ENCODE measurements at regions not wholly inside any gene's neighbourhood (a gene's known extent, or its start where the extent isn't known, plus 50 kb on each side); places are given as distances from the start of the nearest gene placed in this dataset.

DNA sequence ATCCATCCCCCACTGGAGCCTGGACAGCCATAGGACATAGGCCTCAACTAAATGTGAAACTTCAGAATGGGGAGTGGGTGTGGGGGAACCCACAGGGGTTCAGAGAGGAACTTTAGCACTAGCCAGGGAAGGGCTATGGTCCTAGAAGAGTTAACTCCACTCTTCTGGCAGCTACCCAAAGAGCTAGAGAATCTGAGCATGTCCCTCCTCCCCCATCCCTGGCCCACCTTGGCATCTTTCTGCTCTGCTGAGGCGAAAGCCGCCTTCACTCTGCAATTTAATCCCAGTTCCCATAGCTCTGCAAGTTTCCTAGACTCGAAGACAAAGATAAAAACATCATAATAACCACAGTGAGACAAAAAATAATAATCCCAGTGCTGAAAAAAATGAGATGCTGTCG lies 214.7 kb upstream of the RTL1 start:
- Histone ChIP-seq H3K4me1 (ENCODE audit: control insufficient read depth, extremely low read depth, insufficient read depth, low read length) (peaks cover 8% of the 10 kb centered on the region), H3K9ac (replicated peaks; ENCODE audit: extremely low read depth, insufficient read depth, low read length) (no peak overlapping the region), H3K27ac (ENCODE audit: insufficient read depth, low read depth, low read length) (no peak overlapping the region), H4K20me1 (replicated peaks; ENCODE audit: control insufficient read depth, extremely low read depth, insufficient read depth, low read length) (no peaks in the 10 kb centered on the region), H3K79me2 (ENCODE audit: control insufficient read depth, insufficient read depth, low read length) (no peaks in the 10 kb centered on the region), H3K9me3 (replicated peaks; ENCODE audit: control insufficient read depth, insufficient read depth, low read length) (no peaks in the 10 kb centered on the region), H3K4me3 (replicated peaks in 1 of 3; ENCODE audit: insufficient read depth in 1 of 3, low read depth in 1 of 3, low read length in 3 of 3) (no peak overlapping the region), H3K27me3 (ENCODE audit: control insufficient read depth in 2 of 2, insufficient read depth in 2 of 2, low read length in 2 of 2) (no peaks in the 10 kb centered on the region), H3K9me1 (replicated peaks; ENCODE audit: control insufficient read depth, extremely low read depth, insufficient read depth, low read length) (no peaks in the 10 kb centered on the region), H3K36me3 (ENCODE audit: control insufficient read depth in 2 of 2, extremely low read depth in 1 of 2, insufficient read depth in 2 of 2, low read length in 2 of 2) (no peaks in the 10 kb centered on the region), H3K4me2 (ENCODE audit: insufficient read depth, low read length) (no peak overlapping the region), H2AFZ (ENCODE audit: low read depth, low read length) (no peak overlapping the region)
- intact Hi-C loops (cut with micrococcal nuclease) = no loop called here
- ChIA-PET POLR2A (no interaction called here), CTCF (interaction anchor here (0.7 kb wide), 1 partner anchor 44 kb away, joined by 3 read pairs; no protein-coding TSS in a partner anchor)
- dilution Hi-C loops (cut with MboI; ENCODE audit: extremely low pct_ligation_motif_present, low sequenced_read_pairs) = no loop called here
- TF ChIP-seq POLR2A (IDR thresholded peaks at IDR 0.05; ENCODE audit: low read depth, low read length) (no peak), MYC (IDR thresholded peaks at IDR 0.05; ENCODE audit: low read depth, low read length) (no peak), GATA2 (IDR thresholded peaks at IDR 0.05; ENCODE audit: insufficient read depth, insufficient read length, low read depth, low read length) (no peak), CTCF (IDR thresholded peaks at IDR 0.05; ENCODE audit: extremely low read depth in 1 of 2, insufficient read depth in 1 of 2, low read depth in 1 of 2, low read length in 2 of 2) (no peak), JUN (IDR thresholded peaks at IDR 0.05; ENCODE audit: borderline replicate concordance, insufficient read depth, insufficient read length, low read depth) (no peak), POLR2AphosphoS5 (IDR thresholded peaks at IDR 0.05; ENCODE audit: insufficient read depth, low read depth, low read length) (no peak), EZH2 (IDR thresholded peaks at IDR 0.05; ENCODE audit: borderline replicate concordance, low read depth, low read length, severe bottlenecking) (no peak), FOS (IDR thresholded peaks at IDR 0.05; ENCODE audit: borderline replicate concordance, insufficient read depth, low read length) (no peak)
- TF ChIP-seq, protein P1, sequence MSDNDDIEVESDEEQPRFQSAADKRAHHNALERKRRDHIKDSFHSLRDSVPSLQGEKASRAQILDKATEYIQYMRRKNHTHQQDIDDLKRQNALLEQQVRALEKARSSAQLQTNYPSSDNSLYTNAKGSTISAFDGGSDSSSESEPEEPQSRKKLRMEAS (IDR thresholded peaks at IDR 0.05; ENCODE audit: insufficient read depth, insufficient read length) = no peak
- DNase-seq (ENCODE audit: low read depth, low spot score) (no peak), FAIRE-seq (no peak)
- BruUV-seq (replicated peaks) = no TSS peak

All from endothelial cell of umbilical vein (primary cell).